ENCODE measurements at regions not wholly inside any gene's neighbourhood (a gene's known extent, or its start where the extent isn't known, plus 50 kb on each side); places are given as distances from the start of the nearest gene placed in this dataset.
"Not testable (repeated sequence)": the region's sequence is repeated elsewhere in the genome, so short reads cannot be mapped to it uniquely, and the experiment has no call there.

- no peak overlapping the region for H3K4me3 Mint-ChIP-seq
- H3K4me1 Mint-ChIP-seq, result no peaks in the 10 kb centered on the region
- DNase-seq (no peak), ATAC-seq (ENCODE audit: low read depth) (no peak)
- H3K9me3 Mint-ChIP-seq, result no peaks in the 10 kb centered on the region
- no peak overlapping the region for H3K27ac Mint-ChIP-seq
- H3K36me3 Mint-ChIP-seq, result no peaks in the 10 kb centered on the region
- POLR2A ChIA-PET, result no interaction called here
- no peaks in the 10 kb centered on the region for H3K27me3 Mint-ChIP-seq
Measured at GRCh38 chr14:47919334-47919846, 244.0 kb upstream of the MDGA2 start.

- Mint-ChIP-seq H3K9me3 (no peaks in the 10 kb centered on the region), H3K36me3 (no peaks in the 10 kb centered on the region), H3K27me3 (no peaks in the 10 kb centered on the region), H3K4me1 (no peaks in the 10 kb centered on the region), H3K4me3 (no peak overlapping the region), H3K27ac (no peak overlapping the region)
- POLR2A ChIA-PET, result no interaction called here
- DNase-seq (no peak), ATAC-seq (ENCODE audit: low read depth) (no peak)
Measured at GRCh38 chr14:47917344-47917954, 242.0 kb upstream of the MDGA2 start.

DNA sequence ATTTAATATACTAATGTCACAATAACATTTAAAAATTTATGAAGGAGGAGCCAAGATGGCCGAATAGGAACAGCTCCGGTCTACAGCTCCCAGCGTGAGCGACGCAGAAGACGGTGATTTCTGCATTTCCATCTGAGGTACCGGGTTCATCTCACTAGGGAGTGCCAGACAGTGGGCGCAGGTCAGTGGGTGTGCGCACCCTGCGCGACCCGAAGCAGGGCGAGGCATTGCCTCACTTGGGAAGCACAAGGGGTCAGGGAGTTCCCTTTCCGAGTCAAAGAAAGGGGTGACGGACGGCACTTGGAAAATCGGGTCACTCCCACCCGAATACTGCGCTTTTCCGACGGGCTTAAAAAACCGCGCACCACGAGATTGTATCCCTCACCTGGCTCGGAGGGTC, 225.7 kb upstream of the MDGA2 start:
- ATAC-seq (ENCODE audit: low read depth); H3K4me1 Mint-ChIP-seq; H3K27me3 Mint-ChIP-seq; H3K36me3 Mint-ChIP-seq; H3K9me3 Mint-ChIP-seq; DNase-seq; POLR2A ChIA-PET; H3K27ac Mint-ChIP-seq; H3K4me3 Mint-ChIP-seq: not testable (repeated sequence)

GRCh38 chr14:47899685-47900084, 224.3 kb upstream of the MDGA2 start:
- no peak overlapping the region for H3K4me3 Mint-ChIP-seq
- ATAC-seq (ENCODE audit: low read depth) (no peak), DNase-seq (no peak)
- peaks cover 9% of the 10 kb centered on the region for H3K9me3 Mint-ChIP-seq
- POLR2A ChIA-PET, result no interaction called here
- no peaks in the 10 kb centered on the region for H3K27me3 Mint-ChIP-seq
- no peaks in the 10 kb centered on the region for H3K4me1 Mint-ChIP-seq
- no peak overlapping the region for H3K27ac Mint-ChIP-seq
- H3K36me3 Mint-ChIP-seq, result no peaks in the 10 kb centered on the region

DNA sequence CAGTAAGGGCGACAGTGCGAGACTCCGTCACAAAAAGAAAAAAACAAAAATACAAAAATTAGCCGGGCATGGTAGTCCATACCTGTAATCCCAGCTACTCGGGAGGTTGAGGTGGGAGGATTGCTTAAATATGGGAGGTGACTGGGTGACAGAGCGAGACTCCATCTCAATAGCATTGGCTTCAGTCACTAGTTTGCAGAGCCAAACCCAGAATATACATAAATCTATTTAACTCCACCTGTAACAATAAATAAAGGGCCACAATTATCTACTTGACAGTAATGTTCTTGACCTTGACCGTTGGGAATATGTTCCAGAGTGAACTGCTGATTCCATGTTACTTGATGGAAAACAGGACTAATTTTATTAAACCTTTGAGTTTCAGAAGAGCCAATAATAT, 198.9 kb upstream of the MDGA2 start:
- no peaks in the 10 kb centered on the region for H3K36me3 Mint-ChIP-seq
- no peaks in the 10 kb centered on the region for H3K27me3 Mint-ChIP-seq

DNA sequence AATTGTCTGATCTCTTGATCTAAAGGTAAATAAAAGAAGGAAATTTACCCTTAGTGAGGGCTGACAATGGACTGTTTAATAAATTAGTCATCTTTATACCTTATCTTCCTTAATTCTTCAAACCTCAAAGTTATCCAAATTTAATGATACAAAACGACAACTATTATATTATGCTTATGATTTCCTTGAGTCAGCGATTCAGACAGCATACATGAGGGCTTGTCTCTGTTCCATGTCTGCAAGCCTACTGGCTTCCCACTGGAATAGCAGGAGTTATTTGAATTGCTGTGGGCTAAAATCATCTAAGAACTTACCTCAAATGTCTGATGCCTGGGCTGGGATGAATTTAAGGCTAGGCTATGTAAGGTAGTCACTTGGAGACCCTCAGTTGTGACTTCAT, 197.2 kb upstream of the MDGA2 start:
- H3K4me1 Mint-ChIP-seq, result no peaks in the 10 kb centered on the region
- peaks cover 3% of the 10 kb centered on the region for H3K9me3 Mint-ChIP-seq
- no peaks in the 10 kb centered on the region for H3K27me3 Mint-ChIP-seq
- H3K4me3 Mint-ChIP-seq, result no peak overlapping the region
- no peak overlapping the region for H3K27ac Mint-ChIP-seq
- POLR2A ChIA-PET, result no interaction called here
- no peaks in the 10 kb centered on the region for H3K36me3 Mint-ChIP-seq
- DNase-seq (no peak), ATAC-seq (ENCODE audit: low read depth) (no peak)

More for the DNA sequence above, 198.9 kb upstream of the MDGA2 start:
- Mint-ChIP-seq H3K4me1 (no peaks in the 10 kb centered on the region), H3K9me3 (peaks cover 6% of the 10 kb centered on the region), H3K4me3 (no peak overlapping the region), H3K27ac (no peak overlapping the region)
- ATAC-seq (ENCODE audit: low read depth) (no peak), DNase-seq (no peak)
- POLR2A ChIA-PET, result no interaction called here

DNA sequence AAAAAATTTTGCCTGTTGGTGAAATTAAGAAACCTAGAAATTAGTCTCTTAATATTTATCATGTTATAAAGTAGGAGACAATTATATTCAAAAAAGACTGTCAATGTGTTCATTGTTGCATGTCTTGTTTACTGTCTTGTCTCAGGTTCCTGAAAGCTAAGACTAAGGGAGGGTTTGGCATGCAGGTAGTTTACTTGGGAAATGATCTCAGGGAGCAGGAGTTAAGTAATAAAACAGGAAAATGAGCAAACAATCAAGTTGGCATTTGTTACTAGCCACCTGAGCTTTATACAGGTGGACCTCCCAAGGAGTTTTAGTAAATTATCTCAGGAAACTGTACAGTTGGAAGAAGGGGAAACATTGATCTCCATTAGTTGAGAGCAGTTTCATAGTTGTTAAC, 188.0 kb upstream of the MDGA2 start:
- no peaks in the 10 kb centered on the region for H3K36me3 Mint-ChIP-seq
- no peak for DNase-seq
- POLR2A ChIA-PET, result no interaction called here

DNA sequence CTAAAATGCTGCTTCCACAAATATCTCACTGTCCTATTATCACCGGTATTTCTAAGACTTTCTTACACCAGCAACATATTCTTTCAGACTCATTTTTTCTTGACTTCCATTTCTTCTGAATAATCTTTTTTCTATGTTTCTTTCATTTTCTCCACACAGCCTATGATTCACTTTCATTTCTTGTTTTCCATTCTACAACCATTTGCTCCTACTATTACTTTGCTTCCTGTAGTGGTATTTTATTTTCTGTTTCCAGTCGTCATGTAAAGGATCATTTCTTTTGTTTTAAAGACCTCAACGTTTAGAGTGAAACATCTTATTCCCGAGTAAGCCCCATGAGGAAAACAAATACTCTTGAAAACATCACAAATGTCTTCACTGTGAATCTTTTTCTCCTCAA, 182.2 kb upstream of the MDGA2 start:
- Mint-ChIP-seq H3K27ac (no peak overlapping the region), H3K4me1 (no peaks in the 10 kb centered on the region), H3K27me3 (no peaks in the 10 kb centered on the region), H3K4me3 (no peak overlapping the region), H3K9me3 (peaks cover 2% of the 10 kb centered on the region), H3K36me3 (no peaks in the 10 kb centered on the region)
- DNase-seq (no peak), ATAC-seq (ENCODE audit: low read depth) (no peak)
- POLR2A ChIA-PET, result no interaction called here

More for the DNA sequence above, 188.0 kb upstream of the MDGA2 start:
- Mint-ChIP-seq H3K27ac (no peak overlapping the region), H3K9me3 (no peaks in the 10 kb centered on the region), H3K27me3 (no peaks in the 10 kb centered on the region), H3K4me3 (no peak overlapping the region), H3K4me1 (no peaks in the 10 kb centered on the region)
- no peak for ATAC-seq (ENCODE audit: low read depth)

DNA sequence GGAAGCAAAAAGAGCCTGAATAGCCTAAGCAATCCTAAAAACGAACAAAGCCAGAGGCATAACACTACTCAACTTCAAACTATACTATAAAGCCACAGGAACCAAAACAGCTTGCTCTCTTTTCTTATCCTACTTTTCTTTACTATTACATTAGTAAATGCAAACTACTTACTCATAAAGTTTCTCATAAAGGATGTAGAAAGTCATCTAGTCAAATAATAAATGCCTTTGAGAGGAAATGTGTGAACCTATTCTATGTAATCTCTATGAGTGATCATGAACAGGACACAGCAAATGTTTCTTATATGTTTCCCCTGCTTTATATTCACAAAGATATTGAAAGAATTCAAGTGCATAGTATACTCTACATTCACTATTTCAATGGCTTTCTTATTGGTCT, 176.9 kb upstream of the MDGA2 start:
- no peak for ATAC-seq (ENCODE audit: low read depth)
- H3K4me3 Mint-ChIP-seq, result no peak overlapping the region
- H3K4me1 Mint-ChIP-seq, result no peaks in the 10 kb centered on the region
- peaks cover 8% of the 10 kb centered on the region for H3K9me3 Mint-ChIP-seq
- no peaks in the 10 kb centered on the region for H3K27me3 Mint-ChIP-seq
- no peak for DNase-seq
- POLR2A ChIA-PET, result no interaction called here
- H3K36me3 Mint-ChIP-seq, result no peaks in the 10 kb centered on the region
- H3K27ac Mint-ChIP-seq, result no peak overlapping the region

- no peak overlapping the region for H3K27ac Mint-ChIP-seq
- ATAC-seq (ENCODE audit: low read depth), result no peak
- DNase-seq, result no peak
- H3K4me1 Mint-ChIP-seq, result no peaks in the 10 kb centered on the region
- H3K36me3 Mint-ChIP-seq, result no peaks in the 10 kb centered on the region
- H3K27me3 Mint-ChIP-seq, result no peaks in the 10 kb centered on the region
- peaks cover 8% of the 10 kb centered on the region for H3K9me3 Mint-ChIP-seq
- POLR2A ChIA-PET, result no interaction called here
- H3K4me3 Mint-ChIP-seq, result no peak overlapping the region
Measured at GRCh38 chr14:47846008-47846407, 170.6 kb upstream of the MDGA2 start.

DNA sequence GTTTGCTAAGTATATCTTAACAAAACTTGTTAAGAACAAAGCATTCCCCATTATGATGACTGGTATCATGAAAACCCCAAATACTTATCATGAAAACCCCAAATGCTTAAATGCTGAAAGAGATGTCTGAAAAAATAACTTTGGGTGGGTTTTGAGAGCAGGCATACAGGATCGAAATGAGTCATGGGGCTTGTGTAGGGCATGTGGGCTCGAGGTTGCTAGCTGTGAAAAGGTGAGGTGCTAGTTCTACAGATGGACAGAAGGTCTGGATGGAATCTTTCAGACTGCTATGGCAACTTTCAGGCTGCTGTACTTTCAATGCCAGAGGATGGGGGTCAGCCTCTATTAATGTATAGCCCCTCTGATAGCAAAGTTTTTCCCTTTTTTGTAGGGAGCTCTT, 167.8 kb upstream of the MDGA2 start:
- Mint-ChIP-seq H3K4me3 (no peak overlapping the region), H3K4me1 (no peaks in the 10 kb centered on the region), H3K27ac (no peak overlapping the region), H3K27me3 (no peaks in the 10 kb centered on the region), H3K9me3 (peaks cover 4% of the 10 kb centered on the region), H3K36me3 (no peaks in the 10 kb centered on the region)
- DNase-seq, result no peak
- POLR2A ChIA-PET, result no interaction called here
- no peak for ATAC-seq (ENCODE audit: low read depth)

DNA sequence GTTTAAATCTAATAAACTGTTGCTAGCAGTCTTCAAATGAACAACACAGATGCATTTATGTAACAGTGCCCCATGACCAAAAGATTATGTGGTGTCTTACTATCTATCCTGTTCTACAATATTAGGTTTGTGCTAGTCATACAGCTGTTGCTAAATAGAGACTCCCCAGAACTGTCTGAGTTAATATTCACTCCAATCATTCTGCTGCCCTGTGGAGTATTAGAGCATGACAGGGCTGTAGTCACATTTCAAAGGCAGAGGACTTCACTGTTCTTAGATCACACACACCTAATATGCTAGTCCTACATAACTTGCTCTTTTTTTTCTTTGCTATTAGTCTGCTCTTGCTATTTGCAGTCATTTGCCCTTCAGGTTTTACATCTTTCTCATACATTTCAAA, 157.6 kb upstream of the MDGA2 start:
- Mint-ChIP-seq H3K4me3 (no peak overlapping the region), H3K27ac (no peak overlapping the region), H3K9me3 (peaks cover 3% of the 10 kb centered on the region), H3K27me3 (no peaks in the 10 kb centered on the region), H3K4me1 (no peaks in the 10 kb centered on the region), H3K36me3 (no peaks in the 10 kb centered on the region)
- no peak for ATAC-seq (ENCODE audit: low read depth)
- POLR2A ChIA-PET, result no interaction called here
- DNase-seq, result no peak

DNA sequence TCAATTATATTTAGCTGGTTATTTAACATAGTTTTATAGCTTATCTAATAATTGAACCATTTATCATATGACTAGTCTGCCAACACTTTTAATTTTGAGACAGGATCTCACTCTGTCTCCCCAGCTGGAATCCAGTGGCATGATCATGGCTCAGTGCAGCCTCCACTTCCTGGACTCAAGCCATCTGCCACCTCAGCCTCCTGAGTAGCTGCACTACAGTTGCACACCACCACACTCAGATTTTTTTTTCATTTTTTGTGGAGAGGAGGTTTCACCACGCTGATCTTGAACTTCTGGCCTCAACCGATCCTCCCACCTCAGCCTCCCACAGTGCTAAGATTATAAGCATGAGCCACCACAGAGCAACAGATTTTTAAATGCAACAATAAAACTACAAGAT, 151.4 kb upstream of the MDGA2 start:
- Mint-ChIP-seq H3K27me3 (peaks cover 2% of the 10 kb centered on the region), H3K9me3 (peaks cover 2% of the 10 kb centered on the region), H3K4me3 (no peak overlapping the region), H3K36me3 (no peaks in the 10 kb centered on the region), H3K27ac (no peak overlapping the region), H3K4me1 (no peaks in the 10 kb centered on the region)
- POLR2A ChIA-PET, result no interaction called here
- ATAC-seq (ENCODE audit: low read depth) (no peak), DNase-seq (no peak)

DNA sequence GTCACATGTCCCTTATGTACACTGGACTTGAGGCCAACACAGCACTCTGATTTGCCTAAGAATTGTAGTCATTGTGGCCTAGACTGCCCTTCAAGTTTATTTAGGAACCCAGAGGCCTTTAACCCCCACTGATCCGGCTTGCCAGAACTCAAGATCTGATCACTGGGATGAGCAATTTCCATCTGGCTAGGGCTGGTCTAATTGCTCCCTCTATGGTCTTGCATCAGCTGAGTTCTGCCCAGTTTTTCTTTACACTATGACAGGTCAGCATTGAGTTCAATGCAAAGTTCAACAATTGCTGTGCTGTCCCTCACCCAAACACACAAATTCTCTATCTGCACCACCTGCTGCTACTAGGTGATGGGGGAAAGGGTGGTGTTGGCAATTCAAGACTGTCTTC, 146.9 kb upstream of the MDGA2 start:
- no peak overlapping the region for H3K27ac Mint-ChIP-seq

GRCh38 chr14:47821135-47821534, 145.7 kb upstream of the MDGA2 start:
- Mint-ChIP-seq H3K27ac (no peak overlapping the region), H3K4me1 (no peaks in the 10 kb centered on the region), H3K9me3 (peaks cover 4% of the 10 kb centered on the region), H3K36me3 (no peaks in the 10 kb centered on the region), H3K4me3 (no peak overlapping the region), H3K27me3 (no peaks in the 10 kb centered on the region)
- POLR2A ChIA-PET, result no interaction called here
- no peak for DNase-seq
- no peak for ATAC-seq (ENCODE audit: low read depth)

More for the DNA sequence above, 146.9 kb upstream of the MDGA2 start:
- no peaks in the 10 kb centered on the region for H3K36me3 Mint-ChIP-seq
- DNase-seq, result no peak
- no peak for ATAC-seq (ENCODE audit: low read depth)
- H3K27me3 Mint-ChIP-seq, result peaks cover 2% of the 10 kb centered on the region
- no peaks in the 10 kb centered on the region for H3K4me1 Mint-ChIP-seq
- no peak overlapping the region for H3K4me3 Mint-ChIP-seq
- POLR2A ChIA-PET, result no interaction called here
- peaks cover 2% of the 10 kb centered on the region for H3K9me3 Mint-ChIP-seq

Measured in activated naive CD8-positive, alpha-beta T cell treated with anti-CD3 and anti-CD28 coated beads, Interleukin-2, amount 10 ng/mL, durations not matched to agents 7 days and 5 days (primary cell).